Tibial nerve (tissue), 3 donors: ENCODE measurements at regions not wholly inside any gene's neighbourhood (a gene's known extent, or its start where the extent isn't known, plus 50 kb on each side); places are given as distances from the start of the nearest gene placed in this dataset.

ENCODE experiments used
- CTCF ChIP-seq, 5 experiments: fragments of 200-600 bp in 3 of 5; fragments of 450-650 bp in 2 of 5; sonication (generic) in 3 of 5; IDR thresholded peaks; one replicate each; pipeline ENCODE4 v1.5.1; 2016 to 2019; ENCODE audit warnings: antibody characterized with exemption in 5 of 5, mild to moderate bottlenecking in 3 of 5, moderate library complexity in 2 of 5
- POLR2A ChIP-seq, 2 donors: fragments of 450-650 bp; IDR thresholded peaks; one replicate each; pipeline ENCODE4 v1.6.1; 2017; ENCODE audit warnings: antibody characterized with exemption in 2 of 2, mild to moderate bottlenecking in 2 of 2, moderate library complexity in 2 of 2

- TF ChIP-seq CTCF (IDR thresholded peaks at IDR 0.05) (no peak), POLR2A (IDR thresholded peaks at IDR 0.05) (no peak)
These were observed 294.7 kb downstream of the NAF1 start for GRCh38 chr4:162871990-162872389.
